Body of pancreas (tissue), 4 donors: ENCODE measurements at regions not wholly inside any gene's neighbourhood (a gene's known extent, or its start where the extent isn't known, plus 50 kb on each side); places are given as distances from the start of the nearest gene placed in this dataset.

Experiments used
- POLR2A ChIP-seq, 3 donors: fragments of 450-650 bp; IDR thresholded peaks; one replicate each; pipeline ENCODE4 v1.6.1; 2016; ENCODE audit warnings: antibody characterized with exemption in 3 of 3, mild to moderate bottlenecking in 2 of 3
- TF ChIP-seq, protein P1 (sequence below), 7 experiments: fragments of 450-650 bp in 4 of 7; fragments of 200-600 bp in 3 of 7; sonication (generic) in 3 of 7; IDR thresholded peaks; one replicate each; pipeline ENCODE4 v1.5.1; 2016 to 2019; ENCODE audit warnings: antibody characterized with exemption in 7 of 7

- TF ChIP-seq, protein P1, sequence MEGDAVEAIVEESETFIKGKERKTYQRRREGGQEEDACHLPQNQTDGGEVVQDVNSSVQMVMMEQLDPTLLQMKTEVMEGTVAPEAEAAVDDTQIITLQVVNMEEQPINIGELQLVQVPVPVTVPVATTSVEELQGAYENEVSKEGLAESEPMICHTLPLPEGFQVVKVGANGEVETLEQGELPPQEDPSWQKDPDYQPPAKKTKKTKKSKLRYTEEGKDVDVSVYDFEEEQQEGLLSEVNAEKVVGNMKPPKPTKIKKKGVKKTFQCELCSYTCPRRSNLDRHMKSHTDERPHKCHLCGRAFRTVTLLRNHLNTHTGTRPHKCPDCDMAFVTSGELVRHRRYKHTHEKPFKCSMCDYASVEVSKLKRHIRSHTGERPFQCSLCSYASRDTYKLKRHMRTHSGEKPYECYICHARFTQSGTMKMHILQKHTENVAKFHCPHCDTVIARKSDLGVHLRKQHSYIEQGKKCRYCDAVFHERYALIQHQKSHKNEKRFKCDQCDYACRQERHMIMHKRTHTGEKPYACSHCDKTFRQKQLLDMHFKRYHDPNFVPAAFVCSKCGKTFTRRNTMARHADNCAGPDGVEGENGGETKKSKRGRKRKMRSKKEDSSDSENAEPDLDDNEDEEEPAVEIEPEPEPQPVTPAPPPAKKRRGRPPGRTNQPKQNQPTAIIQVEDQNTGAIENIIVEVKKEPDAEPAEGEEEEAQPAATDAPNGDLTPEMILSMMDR (IDR thresholded peaks at IDR 0.05): no peak
- TF ChIP-seq POLR2A (IDR thresholded peaks at IDR 0.05): no peak
Measured at GRCh38 chr7:49666764-49667163, 106.7 kb upstream of the VWC2 start.
